ENCODE measurements at regions not wholly inside any gene's neighbourhood (a gene's known extent, or its start where the extent isn't known, plus 50 kb on each side); places are given as distances from the start of the nearest gene placed in this dataset.
A peak's percentile ranks its signal among the peaks of the same experiment; 100 is the strongest.
"Not testable (repeated sequence)": the region's sequence is repeated elsewhere in the genome, so short reads cannot be mapped to it uniquely, and the experiment has no call there.

- DNase-seq = no peak
Observed at GRCh38 chr2:212766921-212767320, 228.3 kb upstream of the ERBB4 start.

GRCh38 chr2:212752730-212753351 is 214.2 kb upstream of the ERBB4 start:
- DNase-seq = no peak

- no peak for DNase-seq
Observed at GRCh38 chr2:212745359-212745758, 206.8 kb upstream of the ERBB4 start.

DNA sequence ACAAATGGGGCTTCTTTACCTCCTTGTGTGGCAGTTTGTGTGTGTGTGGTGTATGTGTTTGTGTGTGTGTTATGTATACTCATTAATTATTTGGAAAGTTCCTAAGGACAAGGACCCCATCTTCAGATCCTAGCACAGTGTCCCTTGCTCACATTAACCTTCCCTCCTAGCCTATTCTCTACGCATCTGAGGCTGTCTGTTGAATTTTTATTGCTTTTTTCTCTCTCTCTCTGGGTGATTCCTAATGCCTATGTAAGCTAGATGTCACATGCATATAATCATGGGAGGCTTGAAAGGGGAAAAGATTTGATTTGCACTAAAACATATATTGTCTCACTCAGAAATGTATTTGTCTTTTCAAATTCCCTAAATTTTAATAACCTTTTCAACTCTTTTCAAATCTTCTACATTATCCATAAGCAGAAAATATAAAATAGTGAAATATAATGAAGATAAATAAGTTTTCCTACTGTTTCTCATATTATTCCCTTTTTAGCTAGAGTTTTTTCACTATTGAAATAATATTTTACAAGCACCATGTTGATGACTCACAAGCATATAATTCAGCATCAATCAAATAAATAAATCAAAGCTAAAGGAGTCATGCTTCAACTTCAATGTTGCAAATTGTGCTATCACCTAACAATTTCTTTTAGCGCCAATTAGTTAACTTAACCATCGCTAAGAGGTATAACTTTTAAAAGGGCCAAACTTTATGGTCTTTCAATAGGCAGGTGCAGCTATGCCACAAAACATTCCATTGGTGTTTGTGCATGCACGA is 199.0 kb upstream of the ERBB4 start:
- no peak for DNase-seq

- no peak for DNase-seq
Observed at GRCh38 chr2:212736385-212736726, 197.8 kb upstream of the ERBB4 start.

- DNase-seq = no peak
Observed at GRCh38 chr2:212733273-212733672, 194.7 kb upstream of the ERBB4 start.

DNA sequence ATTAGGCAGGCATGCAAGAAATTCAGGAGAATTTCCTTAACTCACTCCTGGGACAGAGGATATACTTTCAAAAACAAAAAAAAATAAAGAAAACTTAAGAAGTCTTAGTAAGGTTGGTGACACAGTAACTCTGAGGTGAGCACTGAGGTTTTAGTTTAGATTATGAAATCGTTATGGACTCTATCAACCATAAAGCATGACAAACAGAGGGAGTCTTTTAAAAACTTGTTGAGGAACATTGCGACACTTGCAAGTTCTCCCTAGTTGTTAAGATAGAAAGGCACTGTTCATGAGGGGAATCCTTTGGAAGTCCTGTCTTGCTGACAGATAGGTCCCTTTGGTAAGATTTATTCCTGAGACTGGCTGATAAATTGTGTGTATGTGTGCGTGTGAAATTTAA is 194.3 kb upstream of the ERBB4 start:
- no peak for DNase-seq

GRCh38 chr2:212730994-212731393 is 192.4 kb upstream of the ERBB4 start:
- DNase-seq = no peak

DNA sequence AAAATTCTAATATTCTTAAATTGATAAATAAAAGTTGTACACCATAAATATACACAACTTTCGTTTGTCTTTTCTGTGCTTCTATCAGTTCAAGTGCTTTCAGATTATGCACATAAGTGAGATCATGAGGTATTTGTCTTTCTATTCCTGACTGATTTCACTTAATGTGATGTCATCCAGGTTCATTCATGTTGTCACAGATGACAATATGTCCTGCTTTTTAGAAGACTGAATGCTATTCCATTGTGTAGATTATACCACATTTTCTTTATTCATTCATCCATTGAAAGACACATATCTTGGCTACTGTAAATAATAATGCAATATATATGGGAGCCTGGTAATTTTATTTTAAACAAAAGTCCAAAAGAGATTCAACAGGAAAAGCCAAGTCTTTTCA is 190.1 kb upstream of the ERBB4 start:
- DNase-seq = no peak

DNA sequence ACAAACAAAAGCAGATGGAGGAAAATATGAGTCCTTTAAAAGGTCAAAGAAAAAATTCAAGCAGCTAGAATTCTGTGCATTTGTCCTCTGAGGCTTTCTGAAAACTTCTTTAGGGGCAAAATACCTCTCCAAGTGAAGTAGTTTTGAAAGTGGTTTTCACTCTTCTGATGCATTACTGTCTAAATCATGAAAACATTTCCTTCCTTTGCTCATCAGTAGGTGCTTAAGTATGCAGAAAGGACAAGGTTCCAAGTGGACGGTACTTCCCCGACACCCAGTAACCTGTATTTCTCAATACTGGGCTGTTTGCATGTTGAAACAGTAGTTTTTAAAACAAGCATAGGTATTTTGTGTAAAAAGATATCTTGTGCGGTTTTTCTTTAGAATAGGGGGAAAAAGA is 189.1 kb upstream of the ERBB4 start:
- no peak for DNase-seq

DNA sequence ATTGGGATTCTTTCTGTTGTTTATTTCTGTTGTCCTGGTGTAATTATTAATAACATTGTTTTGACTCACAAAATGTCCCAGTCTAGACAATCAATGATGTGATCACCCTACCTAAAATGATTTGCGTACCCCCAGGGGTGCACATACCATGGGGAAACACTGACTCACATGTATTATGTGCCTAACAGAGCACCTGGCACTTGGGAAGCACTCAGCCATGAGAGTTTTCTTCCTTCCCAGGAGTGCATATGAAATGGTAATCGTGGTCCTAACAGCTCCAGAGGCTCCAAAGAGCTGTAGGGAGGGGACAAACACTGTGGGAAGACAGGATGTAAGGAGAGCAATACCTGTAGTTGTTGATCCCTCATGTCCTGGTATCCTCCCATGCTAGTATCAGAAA is 187.8 kb upstream of the ERBB4 start:
- DNase-seq = no peak

GRCh38 chr2:212725180-212725579 is 186.6 kb upstream of the ERBB4 start:
- DNase-seq = no peak

DNA sequence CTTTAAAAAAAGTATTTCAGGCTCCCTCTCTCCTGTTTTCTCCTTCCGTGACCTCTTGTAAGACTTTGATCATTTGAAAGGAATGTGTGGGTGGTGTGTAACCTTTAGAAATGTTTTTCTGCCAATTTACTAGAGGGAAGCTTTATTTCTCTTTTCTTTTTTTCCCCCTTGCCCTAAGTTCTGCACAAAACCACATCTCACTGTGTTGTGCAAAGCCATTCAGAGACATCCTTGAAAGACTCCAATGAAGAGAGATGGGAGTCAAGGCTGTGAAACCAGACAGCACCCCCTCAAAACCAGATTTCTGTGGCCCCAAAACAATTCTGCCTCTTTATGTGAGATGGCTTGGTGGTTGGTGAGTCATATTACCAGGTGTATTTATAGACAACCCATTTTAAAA is 184.6 kb upstream of the ERBB4 start:
- DNase-seq = no peak

DNA sequence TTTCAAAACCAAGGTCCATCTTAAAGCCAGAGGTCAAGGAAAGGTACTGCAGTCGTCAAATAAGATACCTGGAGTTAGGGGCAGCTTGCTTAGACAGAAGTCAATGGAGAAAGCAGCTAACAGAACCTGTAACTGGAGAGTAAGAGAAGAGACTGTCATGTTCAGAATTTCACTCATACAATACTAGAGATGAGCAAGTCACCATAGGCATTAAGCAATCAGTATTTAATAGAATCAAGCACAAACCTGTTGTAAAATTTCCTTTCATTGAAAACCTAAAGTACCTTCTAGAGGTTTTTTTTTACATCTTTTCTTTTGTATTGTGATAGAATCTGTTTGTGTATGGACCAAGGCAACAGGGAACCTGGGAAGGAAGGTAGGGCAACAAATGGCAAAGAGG is 183.4 kb upstream of the ERBB4 start:
- no peak for DNase-seq

- no peak for DNase-seq
Observed at GRCh38 chr2:212721026-212721451, 182.4 kb upstream of the ERBB4 start.

GRCh38 chr2:212715411-212715810 is 176.8 kb upstream of the ERBB4 start:
- DNase-seq = not testable (repeated sequence)

GRCh38 chr2:212713681-212714080 is 175.1 kb upstream of the ERBB4 start:
- DNase-seq = no peak

- no peak for DNase-seq
Observed at GRCh38 chr2:212712991-212713390, 174.4 kb upstream of the ERBB4 start.

DNA sequence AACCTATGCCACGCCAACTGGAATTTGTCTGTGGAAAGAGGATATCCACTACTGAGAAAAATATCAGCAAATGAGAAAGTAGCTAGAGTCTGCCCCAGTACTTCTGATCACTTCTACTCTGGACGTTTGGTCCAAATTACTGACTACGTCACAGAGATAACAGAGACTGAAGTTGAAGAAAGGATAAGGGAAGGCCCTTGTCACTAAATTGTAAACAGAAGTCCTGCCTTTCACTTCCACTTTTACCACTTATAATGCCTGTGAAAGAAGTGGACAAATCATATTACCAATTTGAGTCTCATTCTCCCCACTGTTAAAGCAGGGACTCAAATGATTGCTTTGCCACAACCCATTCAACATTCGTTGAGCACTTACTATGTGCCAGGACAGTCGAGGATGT is 173.9 kb upstream of the ERBB4 start:
- no peak for DNase-seq

- DNase-seq = peak; percentile 7
Observed at GRCh38 chr2:212711856-212712255, 173.3 kb upstream of the ERBB4 start.

DNA sequence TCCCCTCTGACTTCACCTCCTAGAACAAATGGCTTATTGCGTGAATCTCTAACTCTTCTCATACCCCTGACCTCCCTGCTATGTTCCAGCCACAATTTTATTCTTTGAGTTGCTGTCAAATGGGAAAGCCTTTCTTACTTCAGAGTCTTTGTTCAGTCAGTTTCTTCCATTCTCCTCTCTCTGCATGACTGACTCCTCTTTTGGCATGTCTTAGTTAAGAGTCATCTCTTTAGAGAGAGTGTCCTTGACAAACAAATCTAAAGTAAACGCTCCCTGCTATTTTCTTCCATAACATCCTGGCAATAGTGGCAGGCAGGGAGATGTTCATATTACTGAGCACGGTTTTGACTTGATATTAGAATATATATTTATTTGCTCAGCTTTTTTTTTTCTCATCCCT is 170.7 kb upstream of the ERBB4 start:
- DNase-seq = no peak

DNA sequence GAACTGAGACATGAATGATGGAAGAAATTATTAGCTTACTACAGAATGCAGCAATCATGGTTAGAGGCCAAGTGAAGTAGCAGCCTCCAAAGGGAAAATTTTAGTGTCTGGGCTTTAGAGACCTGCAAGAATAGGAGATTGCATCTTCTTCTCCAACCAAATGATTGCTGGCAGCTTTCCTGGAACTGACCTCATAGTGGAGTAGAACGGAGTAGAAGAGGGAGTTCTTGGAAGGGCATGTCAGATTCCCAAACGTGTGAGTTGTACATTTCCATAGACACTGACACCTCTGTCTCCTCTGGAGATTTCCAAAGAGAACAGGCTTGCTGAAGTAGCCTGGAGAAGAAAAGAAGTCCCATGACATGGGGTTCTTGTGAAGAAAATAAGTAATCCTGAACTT is 169.8 kb upstream of the ERBB4 start:
- DNase-seq = peak; percentile 3

- DNase-seq = no peak
Observed at GRCh38 chr2:212695426-212695825, 156.8 kb upstream of the ERBB4 start.

GRCh38 chr2:212694398-212694797 is 155.8 kb upstream of the ERBB4 start:
- no peak for DNase-seq

GRCh38 chr2:212692466-212692865 is 153.9 kb upstream of the ERBB4 start:
- DNase-seq = no peak
